Nephron progenitor cell (in vitro differentiated cells): ENCODE measurements at regions not wholly inside any gene's neighbourhood (a gene's known extent, or its start where the extent isn't known, plus 50 kb on each side); places are given as distances from the start of the nearest gene placed in this dataset.

Experiments used
- DNase-seq: peaks from one replicate; pipeline ENCODE4 v3.0.0; 2021
- H3K27ac Mint-ChIP-seq: 2 replicates; pipeline ENCODE4 v1.8.0; 2021; ENCODE audit warnings: mild to moderate bottlenecking, moderate library complexity, mixed read lengths
- H3K27me3 Mint-ChIP-seq: 2 replicates; pipeline ENCODE4 v1.8.0; 2021; ENCODE audit warnings: mild to moderate bottlenecking, low read depth, mixed read lengths; ENCODE audit not compliant: poor library complexity
- H3K36me3 Mint-ChIP-seq: 2 replicates; pipeline ENCODE4 v1.8.0; 2021; ENCODE audit warnings: low read depth, mixed read lengths
- H3K4me1 Mint-ChIP-seq: 2 replicates; pipeline ENCODE4 v1.8.0; 2021; ENCODE audit warnings: mixed read lengths
- H3K4me3 Mint-ChIP-seq: 2 replicates; pipeline ENCODE4 v1.8.0; 2021; ENCODE audit warnings: mild to moderate bottlenecking, moderate library complexity, mixed read lengths
- H3K9me3 Mint-ChIP-seq: 2 replicates; pipeline ENCODE4 v1.8.0; 2021; ENCODE audit warnings: mild to moderate bottlenecking, moderate library complexity, mixed read lengths
- CTCF ChIP-seq: fragments of 200-600 bp; sonication (generic); IDR thresholded peaks from 2 replicates; pipeline ENCODE4 v1.5.0; 2021; ENCODE audit warnings: antibody characterized with exemption

GRCh38 chr13:72286421-72286820 lies 419.4 kb upstream of the DACH1 start:
- no peaks in the 10 kb centered on the region for H3K4me1 Mint-ChIP-seq

GRCh38 chr13:72284791-72285190 lies 417.8 kb upstream of the DACH1 start:
- H3K9me3 Mint-ChIP-seq: peaks cover 9% of the 10 kb centered on the region
- no peaks in the 10 kb centered on the region for H3K27me3 Mint-ChIP-seq
- H3K4me1 Mint-ChIP-seq: no peaks in the 10 kb centered on the region
- no peak overlapping the region for H3K4me3 Mint-ChIP-seq
- no peak overlapping the region for H3K27ac Mint-ChIP-seq
- no peak for DNase-seq
- H3K36me3 Mint-ChIP-seq: no peaks in the 10 kb centered on the region
- no peak for TF ChIP-seq CTCF

More at GRCh38 chr13:72286421-72286820, 419.4 kb upstream of the DACH1 start:
- no peak for TF ChIP-seq CTCF
- H3K9me3 Mint-ChIP-seq: peaks cover 9% of the 10 kb centered on the region
- DNase-seq: no peak
- H3K27me3 Mint-ChIP-seq: no peaks in the 10 kb centered on the region
- H3K36me3 Mint-ChIP-seq: no peaks in the 10 kb centered on the region
- H3K4me3 Mint-ChIP-seq: no peak overlapping the region
- H3K27ac Mint-ChIP-seq: no peak overlapping the region

- Mint-ChIP-seq H3K4me1 (no peaks in the 10 kb centered on the region), H3K27me3 (peaks cover 5% of the 10 kb centered on the region), H3K4me3 (no peak overlapping the region), H3K27ac (no peak overlapping the region), H3K9me3 (peaks cover 4% of the 10 kb centered on the region), H3K36me3 (no peaks in the 10 kb centered on the region)
- TF ChIP-seq CTCF: no peak
- no peak for DNase-seq
Measured at GRCh38 chr13:72261732-72262131, 394.7 kb upstream of the DACH1 start.

- Mint-ChIP-seq H3K27ac (no peak overlapping the region), H3K36me3 (no peaks in the 10 kb centered on the region), H3K9me3 (peaks cover 2% of the 10 kb centered on the region), H3K4me1 (no peaks in the 10 kb centered on the region), H3K4me3 (no peak overlapping the region), H3K27me3 (peaks cover 5% of the 10 kb centered on the region)
- TF ChIP-seq CTCF: no peak
- no peak for DNase-seq
Measured at GRCh38 chr13:72259528-72259927, 392.5 kb upstream of the DACH1 start.

GRCh38 chr13:72258340-72258981 lies 391.5 kb upstream of the DACH1 start:
- TF ChIP-seq CTCF: no peak
- peak; percentile 2 for DNase-seq
- H3K9me3 Mint-ChIP-seq: no peaks in the 10 kb centered on the region
- H3K27ac Mint-ChIP-seq: peak overlapping the region; percentile 21
- peaks cover 5% of the 10 kb centered on the region for H3K27me3 Mint-ChIP-seq
- H3K4me1 Mint-ChIP-seq: no peaks in the 10 kb centered on the region
- no peak overlapping the region for H3K4me3 Mint-ChIP-seq
- no peaks in the 10 kb centered on the region for H3K36me3 Mint-ChIP-seq

GRCh38 chr13:72255908-72256307 lies 388.9 kb upstream of the DACH1 start:
- Mint-ChIP-seq H3K4me1 (no peaks in the 10 kb centered on the region), H3K36me3 (no peaks in the 10 kb centered on the region), H3K27me3 (peaks cover under 1% of the 10 kb centered on the region), H3K4me3 (no peak overlapping the region), H3K9me3 (no peaks in the 10 kb centered on the region), H3K27ac (no peak overlapping the region)
- TF ChIP-seq CTCF: peak; percentile 57
- DNase-seq: peak; percentile 31
